HG02571 (cell line): ENCODE measurements at regions not wholly inside any gene's neighbourhood (a gene's known extent, or its start where the extent isn't known, plus 50 kb on each side); places are given as distances from the start of the nearest gene placed in this dataset.

Experiments used
- ATAC-seq: cut with Tn5 transposase; IDR thresholded peaks from one replicate; pipeline ENCODE4 v1.9.1; 2021; ENCODE audit warnings: mild to moderate bottlenecking, moderate library complexity; ENCODE audit not compliant: unreplicated experiment

GRCh38 chr5:4363045-4363444 lies 767.4 kb downstream of the IRX1 start:
- ATAC-seq, result no peak

GRCh38 chr5:4366628-4367027 lies 771.0 kb downstream of the IRX1 start:
- ATAC-seq, result no peak

- ATAC-seq, result no peak
Observed at GRCh38 chr5:4370218-4370617, 769.9 kb upstream of the ADAMTS16 start.

- ATAC-seq, result no peak
Observed at GRCh38 chr5:4372481-4372880, 767.6 kb upstream of the ADAMTS16 start.

GRCh38 chr5:4373051-4373820 lies 766.9 kb upstream of the ADAMTS16 start:
- no peak for ATAC-seq

GRCh38 chr5:4374866-4375265 lies 765.3 kb upstream of the ADAMTS16 start:
- ATAC-seq, result no peak

- no peak for ATAC-seq
Observed at GRCh38 chr5:4375640-4376039, 764.5 kb upstream of the ADAMTS16 start.

- ATAC-seq, result no peak
Observed at GRCh38 chr5:4383102-4383501, 757.0 kb upstream of the ADAMTS16 start.

GRCh38 chr5:4383518-4384198 lies 756.5 kb upstream of the ADAMTS16 start:
- ATAC-seq, result no peak

- ATAC-seq, result no peak
Observed at GRCh38 chr5:4384649-4385048, 755.5 kb upstream of the ADAMTS16 start.

- ATAC-seq, result no peak
Observed at GRCh38 chr5:4386152-4386551, 754.0 kb upstream of the ADAMTS16 start.

- no peak for ATAC-seq
Observed at GRCh38 chr5:4387290-4387689, 752.8 kb upstream of the ADAMTS16 start.

GRCh38 chr5:4395752-4396151 lies 744.4 kb upstream of the ADAMTS16 start:
- ATAC-seq, result no peak

- no peak for ATAC-seq
Observed at GRCh38 chr5:4405614-4406219, 734.4 kb upstream of the ADAMTS16 start.

- no peak for ATAC-seq
Observed at GRCh38 chr5:4410151-4410550, 730.0 kb upstream of the ADAMTS16 start.

GRCh38 chr5:4411664-4412063 lies 728.5 kb upstream of the ADAMTS16 start:
- no peak for ATAC-seq

GRCh38 chr5:4413996-4414395 lies 726.1 kb upstream of the ADAMTS16 start:
- no peak for ATAC-seq

GRCh38 chr5:4418084-4418483 lies 722.0 kb upstream of the ADAMTS16 start:
- no peak for ATAC-seq

- ATAC-seq, result no peak
Observed at GRCh38 chr5:4419281-4419680, 720.8 kb upstream of the ADAMTS16 start.

- ATAC-seq, result no peak
Observed at GRCh38 chr5:4420177-4420576, 720.0 kb upstream of the ADAMTS16 start.

GRCh38 chr5:4420681-4421080 lies 719.4 kb upstream of the ADAMTS16 start:
- ATAC-seq, result no peak

GRCh38 chr5:4422247-4422646 lies 717.9 kb upstream of the ADAMTS16 start:
- no peak for ATAC-seq
